ENCODE measurements at regions not wholly inside any gene's neighbourhood (a gene's known extent, or its start where the extent isn't known, plus 50 kb on each side); places are given as distances from the start of the nearest gene placed in this dataset.

DNA sequence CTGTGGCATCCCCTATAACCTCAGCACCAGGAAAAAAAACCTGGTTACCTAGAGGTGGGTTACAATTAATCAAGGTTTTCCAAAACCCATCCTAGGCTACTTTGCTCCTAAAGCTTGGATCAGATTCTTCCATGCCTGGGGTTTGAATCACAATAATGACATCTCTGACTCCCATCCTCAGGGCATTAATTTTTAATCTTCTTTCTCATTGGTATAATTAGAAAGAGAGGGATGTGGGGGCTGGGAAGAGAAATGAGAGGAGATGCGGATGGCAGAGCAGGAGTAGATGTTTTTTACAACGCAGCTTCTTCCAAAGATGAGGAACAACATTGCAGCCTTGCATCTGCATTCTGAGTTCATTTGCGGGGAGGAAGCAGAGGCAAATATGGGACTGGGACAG, 117.2 kb upstream of the E2F8 start:
- no peak for TF ChIP-seq CTCF (IDR thresholded peaks at IDR 0.05; ENCODE audit: poor library complexity, severe bottlenecking)
- no peak for TF ChIP-seq POLR2AphosphoS5 (IDR thresholded peaks at IDR 0.05)
- no peak for TF ChIP-seq EZH2 (IDR thresholded peaks at IDR 0.05; ENCODE audit: borderline replicate concordance, insufficient read depth, low read length, poor library complexity, severe bottlenecking)
- no peak for TF ChIP-seq MXI1 (conservative IDR thresholded peaks at IDR 0.05; ENCODE audit: poor library complexity, severe bottlenecking)
- no peak for TF ChIP-seq EP300 (conservative IDR thresholded peaks at IDR 0.05; ENCODE audit: poor library complexity, severe bottlenecking)

Data from neural cell (in vitro differentiated cells).